ENCODE measurements at regions not wholly inside any gene's neighbourhood (a gene's known extent, or its start where the extent isn't known, plus 50 kb on each side); places are given as distances from the start of the nearest gene placed in this dataset.

- TF ChIP-seq ZBTB33 (IDR thresholded peaks at IDR 0.05; ENCODE audit: borderline replicate concordance, low read depth): no peak
- no peak for TF ChIP-seq SMC3 (IDR thresholded peaks at IDR 0.05; ENCODE audit: low read depth, low read length)
- no peak for TF ChIP-seq NRF1 (IDR thresholded peaks at IDR 0.05; ENCODE audit: low read depth, low read length)
Observed at GRCh38 chr3:161866176-161866575, 369.6 kb downstream of the OTOL1 start (continued).

- H3K79me2 ChIP-seq (ENCODE audit: insufficient read depth): no peaks in the 10 kb centered on the region
- H3K9ac ChIP-seq: no peak overlapping the region
- H3K4me3 ChIP-seq (ENCODE audit: low read depth in 2 of 2, low read length in 1 of 2): no peak overlapping the region
- H3F3A ChIP-seq (replicated peaks; ENCODE audit: insufficient read depth): no peaks in the 10 kb centered on the region
- no peak for DNase-seq
- WGBS (ENCODE audit: low lambda C conversion rate): no CpG with 5 or more reads among the region's 1 CpG
- no peak overlapping the region for H3K4me2 ChIP-seq
- ChIA-PET CTCF (interaction anchor here (0.6 kb wide), 1 partner anchor 98 kb away, joined by 3 read pairs; no protein-coding TSS in a partner anchor), POLR2A (no interaction called here)
- no peaks in the 10 kb centered on the region for H3K9me2 ChIP-seq
- no peaks in the 10 kb centered on the region for H3K27me3 ChIP-seq (ENCODE audit: insufficient read depth)
- no peaks in the 10 kb centered on the region for H3K9me3 ChIP-seq
- H3K36me3 ChIP-seq (replicated peaks in 1 of 2; ENCODE audit: control insufficient read depth in 1 of 2, insufficient read depth in 2 of 2, low read length in 1 of 2): no peaks in the 10 kb centered on the region
- H3K27ac ChIP-seq (ENCODE audit: low read depth in 2 of 2, low read length in 1 of 2): no peak overlapping the region
- H2AFZ ChIP-seq (ENCODE audit: low read depth): no peak overlapping the region
- H4K20me1 ChIP-seq (ENCODE audit: insufficient read depth): no peaks in the 10 kb centered on the region
- H3K4me1 ChIP-seq (ENCODE audit: control insufficient read depth in 1 of 2, insufficient read depth in 2 of 2, low read depth in 1 of 2, low read length in 1 of 2): peaks cover 0 to 7% of the 10 kb centered on the region in 2 experiments; a peak in 1 of 4 replicates
- TF ChIP-seq PBX3 (IDR thresholded peaks at IDR 0.05): no peak
- no peak for TF ChIP-seq FOXJ3 (CRISPR knock-in tag; IDR thresholded peaks at IDR 0.05)
- TF ChIP-seq EZH2phosphoT487 (IDR thresholded peaks at IDR 0.05; ENCODE audit: borderline replicate concordance, low read depth): no peak
- no peak for TF ChIP-seq RXRA (IDR thresholded peaks at IDR 0.05; ENCODE audit: borderline replicate concordance, low read depth)
- no peak for TF ChIP-seq FOXM1 (IDR thresholded peaks at IDR 0.05; ENCODE audit: low read depth)
- TF ChIP-seq EP300 (IDR thresholded peaks at IDR 0.05; ENCODE audit: borderline replicate concordance in 1 of 2, low read depth in 1 of 2, low read length in 1 of 2): no peak
- no peak for TF ChIP-seq JUND (IDR thresholded peaks at IDR 0.05)
- no peak for TF ChIP-seq RFX5 (IDR thresholded peaks at IDR 0.05; ENCODE audit: low read length)
- TF ChIP-seq MXI1 (IDR thresholded peaks at IDR 0.05; ENCODE audit: low read depth, low read length): no peak
- no peak for TF ChIP-seq MEF2A (IDR thresholded peaks at IDR 0.05; ENCODE audit: borderline replicate concordance, low read depth)
- no peak for TF ChIP-seq RCOR1 (IDR thresholded peaks at IDR 0.05; ENCODE audit: low read length)
- TF ChIP-seq SMC3 (IDR thresholded peaks at IDR 0.05; ENCODE audit: low read depth, low read length): no peak
- no peak for TF ChIP-seq POLR2AphosphoS5 (IDR thresholded peaks at IDR 0.05; ENCODE audit: low read depth, low read length)
- TF ChIP-seq REST (IDR thresholded peaks at IDR 0.05; ENCODE audit: low read depth, low read length): no peak
- TF ChIP-seq GABPA (IDR thresholded peaks at IDR 0.05; ENCODE audit: low read depth): no peak
- TF ChIP-seq USF1 (IDR thresholded peaks at IDR 0.05; ENCODE audit: borderline replicate concordance, low read depth): no peak
- TF ChIP-seq ZBTB33 (IDR thresholded peaks at IDR 0.05; ENCODE audit: borderline replicate concordance, low read depth): no peak
Observed at GRCh38 chr3:161875483-161875882, 378.9 kb downstream of the OTOL1 start.
